GM12878 (cell line): ENCODE measurements at regions not wholly inside any gene's neighbourhood (a gene's known extent, or its start where the extent isn't known, plus 50 kb on each side); places are given as distances from the start of the nearest gene placed in this dataset.

ENCODE experiments used
- ATF7 ChIP-seq: fragments of 450-650 bp; IDR thresholded peaks from 2 replicates; pipeline ENCODE4 v1.6.1; 2016; ENCODE audit warnings: low read depth, mild to moderate bottlenecking
- CHD1 ChIP-seq: IDR thresholded peaks from 2 replicates; pipeline ENCODE4 v1.6.1; 2012; ENCODE audit warnings: low read depth, low read length, improper control_type of control experiment
- DPF2 ChIP-seq: fragments of 450-650 bp; IDR thresholded peaks from 2 replicates; pipeline ENCODE4 v1.6.1; 2017; ENCODE audit warnings: mild to moderate bottlenecking
- EGR1 ChIP-seq, 2 experiments: IDR thresholded peaks; 1 replicate in 1 of 2; 2 replicates in 1 of 2; pipeline ENCODE4 v1.6.1; 2011 to 2012; ENCODE audit warnings: low read depth in 2 of 2, low read length in 2 of 2, borderline replicate concordance in 1 of 2, mild to moderate bottlenecking in 1 of 2, moderate library complexity in 1 of 2
- FOXM1 ChIP-seq: IDR thresholded peaks from 2 replicates; pipeline ENCODE4 v1.6.1; 2012; ENCODE audit warnings: low read depth, mild to moderate bottlenecking, inconsistent platforms, low read length, moderate library complexity
- IKZF1 ChIP-seq: fragments of 450-650 bp; conservative IDR thresholded peaks from 2 replicates; pipeline ENCODE4 v1.6.1; 2017; ENCODE audit warnings: antibody characterized with exemption, mild to moderate bottlenecking
- MYB ChIP-seq: fragments of 150-350 bp; IDR thresholded peaks from 2 replicates; pipeline ENCODE4 v1.6.1; 2014; ENCODE audit warnings: mild to moderate bottlenecking, low read depth, low read length, borderline replicate concordance
- NR2C1 ChIP-seq: fragments of 450-650 bp; IDR thresholded peaks from 2 replicates; pipeline ENCODE4 v1.6.1; 2017; ENCODE audit warnings: antibody characterized with exemption, mild to moderate bottlenecking, moderate library complexity
- RAD21 ChIP-seq: IDR thresholded peaks from 2 replicates; pipeline ENCODE4 v1.6.1; 2011; ENCODE audit warnings: mild to moderate bottlenecking, low read depth, low read length, moderate library complexity; ENCODE audit not compliant: insufficient read depth
- RUNX3 ChIP-seq: IDR thresholded peaks from 2 replicates; pipeline ENCODE4 v1.6.1; 2012; ENCODE audit warnings: low read length, inconsistent platforms
- SMARCA5 ChIP-seq: fragments of 450-650 bp; IDR thresholded peaks from 2 replicates; pipeline ENCODE4 v1.6.1; 2017; ENCODE audit warnings: mild to moderate bottlenecking
- SMC3 ChIP-seq: IDR thresholded peaks from 2 replicates; pipeline ENCODE4 v1.6.1; 2011; ENCODE audit warnings: low read length, improper control_type of control experiment, borderline replicate concordance
- SP1 ChIP-seq: IDR thresholded peaks from one replicate; pipeline ENCODE4 v1.6.1; 2011; ENCODE audit warnings: low read depth, low read length
- TARDBP ChIP-seq: IDR thresholded peaks from 2 replicates; pipeline ENCODE4 v1.6.1; 2016; ENCODE audit warnings: borderline replicate concordance
- TF ChIP-seq, protein P1 (sequence below): fragments of 450-650 bp; IDR thresholded peaks from 2 replicates; pipeline ENCODE4 v1.6.1; 2016; ENCODE audit warnings: mild to moderate bottlenecking
- TF ChIP-seq, protein P2 (sequence below): fragments of 450-650 bp; IDR thresholded peaks from 2 replicates; pipeline ENCODE4 v1.6.1; 2017; ENCODE audit warnings: mild to moderate bottlenecking, moderate library complexity
- TF ChIP-seq, protein P3 (sequence below): fragments of 450-650 bp; formaldehyde crosslinking; IDR thresholded peaks from 2 replicates; pipeline ENCODE4 v1.4.0; 2022; ENCODE audit warnings: mild to moderate bottlenecking, moderate library complexity
- TF ChIP-seq, protein P4 (sequence below): IDR thresholded peaks from 2 replicates; pipeline ENCODE4 v1.6.1; 2011; ENCODE audit warnings: mild to moderate bottlenecking, low read depth, low read length, moderate library complexity; ENCODE audit not compliant: insufficient replicate concordance

DNA sequence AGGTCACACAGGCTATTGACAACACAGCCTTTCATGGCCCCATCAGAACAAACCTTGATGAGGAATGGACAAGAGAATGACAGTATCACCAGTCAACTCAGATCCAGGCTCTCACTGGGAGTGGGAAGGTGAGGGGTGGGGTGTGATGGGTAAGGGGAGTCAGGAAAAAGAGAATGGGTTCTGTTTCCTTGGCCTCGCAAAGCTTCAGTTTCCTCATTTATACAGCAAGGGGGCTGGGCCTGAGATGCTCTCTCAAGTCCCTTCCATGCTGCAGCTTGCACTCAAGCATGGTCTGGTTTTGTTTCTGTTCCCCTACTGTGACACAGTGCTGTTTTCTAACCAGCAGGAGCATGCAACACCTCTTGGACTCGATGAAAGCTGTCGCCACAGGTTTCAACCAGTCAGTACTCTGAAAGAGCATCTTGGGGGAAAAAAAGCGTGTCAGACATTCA is 65.7 kb upstream of the IL12A start (continued):
- TF ChIP-seq, protein P1, sequence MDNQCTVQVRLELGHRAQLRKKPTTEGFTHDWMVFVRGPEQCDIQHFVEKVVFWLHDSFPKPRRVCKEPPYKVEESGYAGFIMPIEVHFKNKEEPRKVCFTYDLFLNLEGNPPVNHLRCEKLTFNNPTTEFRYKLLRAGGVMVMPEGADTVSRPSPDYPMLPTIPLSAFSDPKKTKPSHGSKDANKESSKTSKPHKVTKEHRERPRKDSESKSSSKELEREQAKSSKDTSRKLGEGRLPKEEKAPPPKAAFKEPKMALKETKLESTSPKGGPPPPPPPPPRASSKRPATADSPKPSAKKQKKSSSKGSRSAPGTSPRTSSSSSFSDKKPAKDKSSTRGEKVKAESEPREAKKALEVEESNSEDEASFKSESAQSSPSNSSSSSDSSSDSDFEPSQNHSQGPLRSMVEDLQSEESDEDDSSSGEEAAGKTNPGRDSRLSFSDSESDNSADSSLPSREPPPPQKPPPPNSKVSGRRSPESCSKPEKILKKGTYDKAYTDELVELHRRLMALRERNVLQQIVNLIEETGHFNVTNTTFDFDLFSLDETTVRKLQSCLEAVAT: peak; percentile 56
- 0 out of 2 replicates have a peak, but pooled peaks have one; percentile 31 for TF ChIP-seq TARDBP
- peak; percentile 72 for TF ChIP-seq IKZF1
- no peak for TF ChIP-seq FOXM1
- peak; percentile 56; the same call in 1 of the 2 replicates for TF ChIP-seq DPF2
- no peak for TF ChIP-seq NR2C1
- no peak for TF ChIP-seq MYB
- no peak for TF ChIP-seq SMARCA5
- TF ChIP-seq SP1: peak; percentile 22
- no peak for TF ChIP-seq SMC3
- TF ChIP-seq, protein P2, sequence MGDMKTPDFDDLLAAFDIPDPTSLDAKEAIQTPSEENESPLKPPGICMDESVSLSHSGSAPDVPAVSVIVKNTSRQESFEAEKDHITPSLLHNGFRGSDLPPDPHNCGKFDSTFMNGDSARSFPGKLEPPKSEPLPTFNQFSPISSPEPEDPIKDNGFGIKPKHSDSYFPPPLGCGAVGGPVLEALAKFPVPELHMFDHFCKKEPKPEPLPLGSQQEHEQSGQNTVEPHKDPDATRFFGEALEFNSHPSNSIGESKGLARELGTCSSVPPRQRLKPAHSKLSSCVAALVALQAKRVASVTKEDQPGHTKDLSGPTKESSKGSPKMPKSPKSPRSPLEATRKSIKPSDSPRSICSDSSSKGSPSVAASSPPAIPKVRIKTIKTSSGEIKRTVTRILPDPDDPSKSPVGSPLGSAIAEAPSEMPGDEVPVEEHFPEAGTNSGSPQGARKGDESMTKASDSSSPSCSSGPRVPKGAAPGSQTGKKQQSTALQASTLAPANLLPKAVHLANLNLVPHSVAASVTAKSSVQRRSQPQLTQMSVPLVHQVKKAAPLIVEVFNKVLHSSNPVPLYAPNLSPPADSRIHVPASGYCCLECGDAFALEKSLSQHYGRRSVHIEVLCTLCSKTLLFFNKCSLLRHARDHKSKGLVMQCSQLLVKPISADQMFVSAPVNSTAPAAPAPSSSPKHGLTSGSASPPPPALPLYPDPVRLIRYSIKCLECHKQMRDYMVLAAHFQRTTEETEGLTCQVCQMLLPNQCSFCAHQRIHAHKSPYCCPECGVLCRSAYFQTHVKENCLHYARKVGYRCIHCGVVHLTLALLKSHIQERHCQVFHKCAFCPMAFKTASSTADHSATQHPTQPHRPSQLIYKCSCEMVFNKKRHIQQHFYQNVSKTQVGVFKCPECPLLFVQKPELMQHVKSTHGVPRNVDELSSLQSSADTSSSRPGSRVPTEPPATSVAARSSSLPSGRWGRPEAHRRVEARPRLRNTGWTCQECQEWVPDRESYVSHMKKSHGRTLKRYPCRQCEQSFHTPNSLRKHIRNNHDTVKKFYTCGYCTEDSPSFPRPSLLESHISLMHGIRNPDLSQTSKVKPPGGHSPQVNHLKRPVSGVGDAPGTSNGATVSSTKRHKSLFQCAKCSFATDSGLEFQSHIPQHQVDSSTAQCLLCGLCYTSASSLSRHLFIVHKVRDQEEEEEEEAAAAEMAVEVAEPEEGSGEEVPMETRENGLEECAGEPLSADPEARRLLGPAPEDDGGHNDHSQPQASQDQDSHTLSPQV: no peak
- TF ChIP-seq, protein P3, sequence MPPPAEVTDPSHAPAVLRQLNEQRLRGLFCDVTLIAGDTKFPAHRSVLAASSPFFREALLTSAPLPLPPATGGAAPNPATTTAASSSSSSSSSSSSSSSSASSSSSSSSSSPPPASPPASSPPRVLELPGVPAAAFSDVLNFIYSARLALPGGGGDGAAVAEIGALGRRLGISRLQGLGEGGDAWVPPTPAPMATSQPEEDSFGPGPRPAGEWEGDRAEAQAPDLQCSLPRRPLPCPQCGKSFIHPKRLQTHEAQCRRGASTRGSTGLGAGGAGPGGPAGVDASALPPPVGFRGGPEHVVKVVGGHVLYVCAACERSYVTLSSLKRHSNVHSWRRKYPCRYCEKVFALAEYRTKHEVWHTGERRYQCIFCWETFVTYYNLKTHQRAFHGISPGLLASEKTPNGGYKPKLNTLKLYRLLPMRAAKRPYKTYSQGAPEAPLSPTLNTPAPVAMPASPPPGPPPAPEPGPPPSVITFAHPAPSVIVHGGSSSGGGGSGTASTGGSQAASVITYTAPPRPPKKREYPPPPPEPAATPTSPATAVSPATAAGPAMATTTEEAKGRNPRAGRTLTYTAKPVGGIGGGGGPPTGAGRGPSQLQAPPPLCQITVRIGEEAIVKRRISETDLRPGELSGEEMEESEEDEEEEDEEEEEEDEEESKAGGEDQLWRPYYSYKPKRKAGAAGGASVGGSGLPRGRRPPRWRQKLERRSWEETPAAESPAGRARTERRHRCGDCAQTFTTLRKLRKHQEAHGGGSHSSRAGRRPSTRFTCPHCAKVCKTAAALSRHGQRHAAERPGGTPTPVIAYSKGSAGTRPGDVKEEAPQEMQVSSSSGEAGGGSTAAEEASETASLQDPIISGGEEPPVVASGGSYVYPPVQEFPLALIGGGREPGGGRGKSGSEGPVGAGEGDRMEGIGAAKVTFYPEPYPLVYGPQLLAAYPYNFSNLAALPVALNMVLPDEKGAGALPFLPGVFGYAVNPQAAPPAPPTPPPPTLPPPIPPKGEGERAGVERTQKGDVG: no peak
- TF ChIP-seq CHD1: no peak
- peak; percentile 51; the same call in 1 of the 2 replicates for TF ChIP-seq ATF7
- TF ChIP-seq, protein P4, sequence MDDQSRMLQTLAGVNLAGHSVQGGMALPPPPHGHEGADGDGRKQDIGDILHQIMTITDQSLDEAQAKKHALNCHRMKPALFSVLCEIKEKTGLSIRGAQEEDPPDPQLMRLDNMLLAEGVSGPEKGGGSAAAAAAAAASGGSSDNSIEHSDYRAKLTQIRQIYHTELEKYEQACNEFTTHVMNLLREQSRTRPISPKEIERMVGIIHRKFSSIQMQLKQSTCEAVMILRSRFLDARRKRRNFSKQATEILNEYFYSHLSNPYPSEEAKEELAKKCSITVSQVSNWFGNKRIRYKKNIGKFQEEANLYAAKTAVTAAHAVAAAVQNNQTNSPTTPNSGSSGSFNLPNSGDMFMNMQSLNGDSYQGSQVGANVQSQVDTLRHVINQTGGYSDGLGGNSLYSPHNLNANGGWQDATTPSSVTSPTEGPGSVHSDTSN: no peak
- peak; percentile 78 for TF ChIP-seq RUNX3
- peak; percentile 25 for TF ChIP-seq RAD21
- no peak for TF ChIP-seq EGR1 (IDR thresholded peaks at IDR 0.05; ENCODE audit: borderline replicate concordance in 1 of 2, low read depth in 2 of 2, low read length in 2 of 2)
- TF ChIP-seq, all 136 proteins: peak for 44
